Epidermal melanocyte (primary cell): ENCODE measurements at regions not wholly inside any gene's neighbourhood (a gene's known extent, or its start where the extent isn't known, plus 50 kb on each side); places are given as distances from the start of the nearest gene placed in this dataset.
A peak's percentile ranks its signal among the peaks of the same experiment; 100 is the strongest.

Experiments used
- DNase-seq: peaks from one replicate; pipeline ENCODE4 v3.0.0; 2011; ENCODE audit warnings: low spot score; ENCODE audit not compliant: insufficient read length

- DNase-seq, result no peak
Measured at GRCh38 chr2:24439971-24440340, 51.1 kb upstream of the NCOA1 start.

DNA sequence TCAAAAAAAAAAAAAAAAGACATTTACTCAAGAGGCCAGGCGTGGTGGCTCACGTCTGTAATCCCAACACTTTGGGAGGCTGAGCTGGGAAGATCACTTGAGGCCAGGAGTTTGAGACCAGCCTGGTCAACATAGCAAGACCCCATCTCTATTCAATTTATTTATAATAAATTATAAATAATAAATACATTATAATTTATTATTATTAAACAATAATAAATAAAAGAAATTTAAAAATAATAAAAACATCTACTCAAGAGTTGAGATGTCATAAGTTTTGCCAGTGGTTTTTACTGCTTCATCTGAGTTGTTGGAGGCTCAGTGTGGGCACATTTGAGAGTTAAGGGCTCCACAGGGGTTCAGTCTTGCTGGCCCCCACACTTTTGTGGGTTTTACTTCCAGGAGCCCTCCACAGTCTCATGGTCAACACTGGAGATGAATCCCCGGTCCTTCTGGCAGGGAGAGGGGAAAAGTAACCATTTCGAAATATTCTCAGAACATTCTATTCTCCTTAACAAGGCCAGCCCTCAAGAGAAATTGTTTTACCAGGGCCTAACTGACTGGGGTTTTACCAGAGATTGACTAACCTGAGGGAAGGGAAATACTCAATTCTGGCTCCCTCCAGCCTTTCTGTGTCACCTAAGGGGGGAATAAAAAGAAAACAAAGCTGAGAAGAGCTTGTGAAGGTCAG is 51.6 kb upstream of the NCOA1 start:
- no peak for DNase-seq

- no peak for DNase-seq
Measured at GRCh38 chr2:24438106-24438505, 52.9 kb upstream of the NCOA1 start.

GRCh38 chr2:24435391-24436316 is 55.4 kb upstream of the NCOA1 start:
- no peak for DNase-seq

GRCh38 chr2:24434541-24434940 is 56.5 kb upstream of the NCOA1 start:
- no peak for DNase-seq

DNA sequence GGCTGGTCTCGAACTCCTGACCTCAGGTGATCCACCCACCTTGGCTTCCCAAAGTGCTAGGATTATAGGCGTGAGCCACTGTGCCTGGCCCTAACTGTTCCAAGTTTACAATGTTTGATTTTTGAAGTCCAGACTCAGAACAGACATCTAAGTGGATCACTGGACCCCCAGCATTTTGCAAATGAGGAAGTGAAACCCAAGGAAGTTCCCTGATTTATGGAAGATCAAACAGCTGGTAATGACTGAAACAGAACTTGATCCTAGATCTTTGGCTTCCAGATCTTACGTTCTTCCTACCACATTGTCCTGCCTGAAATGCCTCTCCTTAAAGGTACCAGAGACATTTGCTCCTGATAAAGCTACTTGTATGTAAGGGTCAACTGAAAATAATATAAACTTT is 58.3 kb upstream of the NCOA1 start:
- no peak for DNase-seq

DNA sequence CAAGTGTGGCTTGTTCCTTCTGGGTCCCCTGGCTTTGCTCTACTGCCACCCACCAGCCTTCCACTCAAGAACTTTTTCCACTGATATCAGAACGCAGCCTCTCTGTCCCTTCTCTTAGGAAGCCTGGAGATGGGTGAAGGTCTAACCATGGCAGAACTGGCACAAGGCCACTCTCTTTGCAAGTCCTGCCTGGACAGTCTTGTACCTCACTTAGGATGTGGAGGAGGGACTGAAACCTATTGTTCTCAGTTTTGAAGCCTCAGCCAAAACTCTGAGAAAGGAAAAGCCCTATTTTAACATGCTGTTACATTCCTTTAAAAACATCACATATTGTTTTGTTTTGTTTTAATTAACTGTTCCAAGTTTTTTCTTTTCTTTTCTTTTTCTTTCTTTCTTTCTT is 58.9 kb upstream of the NCOA1 start:
- DNase-seq, result no peak

- DNase-seq, result no peak
Measured at GRCh38 chr2:24429197-24430074, 61.6 kb upstream of the NCOA1 start.

GRCh38 chr2:24424387-24424786 is 64.1 kb upstream of the ITSN2 start:
- no peak for DNase-seq

DNA sequence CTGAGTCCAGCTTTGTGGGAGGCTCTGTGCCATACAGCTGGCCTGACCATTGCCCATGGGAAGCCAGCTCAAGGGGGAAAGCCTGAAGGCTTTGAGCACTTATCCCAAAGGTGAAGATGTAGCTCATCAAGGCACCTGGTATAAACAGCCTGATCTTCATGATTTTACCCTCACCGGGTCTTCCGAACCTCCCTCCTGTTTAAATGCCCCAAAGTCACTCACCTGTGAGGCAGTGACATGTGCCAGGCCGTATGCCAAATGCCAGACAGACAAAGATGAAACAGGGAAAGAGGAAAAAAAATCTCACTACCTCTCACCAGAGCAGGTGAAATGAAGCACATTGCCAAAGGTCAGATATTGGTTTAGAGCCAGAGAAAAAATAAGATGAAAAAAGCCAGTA is 62.8 kb upstream of the ITSN2 start:
- DNase-seq, result no peak

DNA sequence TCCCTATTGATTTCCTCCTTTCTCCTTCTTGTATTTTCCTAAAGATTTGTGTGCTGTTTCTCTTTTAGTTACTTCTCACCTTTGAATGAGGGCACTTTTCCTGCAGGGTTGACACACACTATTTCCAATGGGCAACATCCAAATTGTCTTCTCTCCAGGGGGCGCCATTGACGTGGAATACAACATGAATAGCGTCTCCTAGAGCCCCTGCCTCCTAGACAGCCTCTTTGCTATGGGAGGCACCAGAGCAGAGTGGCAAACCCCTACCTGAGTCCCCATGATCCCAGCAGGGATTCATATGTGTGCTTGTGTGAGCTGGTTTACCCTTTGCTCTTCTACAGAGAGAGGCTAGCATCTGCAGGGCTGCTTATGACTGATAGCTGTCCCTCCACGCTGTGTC is 61.3 kb upstream of the ITSN2 start:
- no peak for DNase-seq

- DNase-seq, result no peak
Measured at GRCh38 chr2:24420373-24420772, 60.0 kb upstream of the ITSN2 start.

- no peak for DNase-seq
Measured at GRCh38 chr2:24418166-24418841, 58.0 kb upstream of the ITSN2 start.

GRCh38 chr2:24412812-24413211 is 52.5 kb upstream of the ITSN2 start:
- no peak for DNase-seq

DNA sequence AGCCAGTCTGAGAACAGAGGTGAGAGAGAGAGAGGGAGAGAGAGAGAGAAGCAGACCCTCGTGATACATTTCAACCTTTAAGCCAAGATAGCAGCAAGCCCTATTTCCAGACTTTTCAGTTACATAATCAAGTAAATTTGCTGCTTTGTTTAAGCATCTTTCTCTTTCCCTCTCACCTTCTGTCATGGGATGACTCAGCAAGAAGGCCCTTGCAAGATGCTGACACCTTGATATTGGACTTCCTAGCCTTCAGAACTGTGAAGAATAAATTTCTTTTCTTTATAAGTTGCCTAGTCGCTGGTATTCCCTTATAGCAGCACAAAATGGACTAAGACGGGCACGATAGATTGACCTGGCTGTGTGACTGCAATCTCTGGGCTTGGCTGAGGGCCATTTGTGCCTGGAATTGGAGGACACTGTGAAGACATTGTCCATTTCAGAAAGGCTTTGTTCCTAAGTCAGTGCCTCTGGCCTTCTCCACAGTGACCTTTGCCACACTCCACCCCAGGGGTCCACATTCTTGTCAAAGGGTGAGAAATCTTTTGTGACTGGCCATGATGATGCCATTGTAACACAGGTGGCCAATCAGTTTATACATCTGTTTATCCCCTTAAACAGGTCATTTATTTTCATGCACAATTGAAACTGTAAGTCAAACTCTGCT is 51.3 kb upstream of the ITSN2 start:
- no peak for DNase-seq

DNA sequence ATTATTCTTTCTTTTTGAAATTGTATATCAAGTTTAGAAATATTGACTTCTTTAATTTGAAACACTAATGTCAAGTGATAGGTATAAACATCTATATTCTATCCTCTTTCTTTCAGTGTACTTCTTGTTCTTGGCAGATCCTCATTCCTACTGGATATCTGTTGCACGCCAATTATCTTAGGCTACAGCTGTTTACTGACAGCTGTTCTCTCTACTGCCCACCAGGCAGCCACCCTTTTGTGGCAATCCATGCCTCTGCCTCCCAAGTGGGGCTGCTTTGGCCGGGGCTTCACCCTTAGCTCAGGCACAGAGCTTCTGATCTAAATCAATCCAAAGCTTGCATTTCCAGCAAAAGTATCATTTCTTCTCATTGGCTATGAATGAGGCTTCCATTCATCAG is 50.6 kb upstream of the ITSN2 start:
- DNase-seq, result no peak

- DNase-seq, result peak; percentile 82
Measured at GRCh38 chr2:24409700-24410556, 49.6 kb upstream of the ITSN2 start.
